ENCODE measurements at regions not wholly inside any gene's neighbourhood (a gene's known extent, or its start where the extent isn't known, plus 50 kb on each side); places are given as distances from the start of the nearest gene placed in this dataset.

DNA sequence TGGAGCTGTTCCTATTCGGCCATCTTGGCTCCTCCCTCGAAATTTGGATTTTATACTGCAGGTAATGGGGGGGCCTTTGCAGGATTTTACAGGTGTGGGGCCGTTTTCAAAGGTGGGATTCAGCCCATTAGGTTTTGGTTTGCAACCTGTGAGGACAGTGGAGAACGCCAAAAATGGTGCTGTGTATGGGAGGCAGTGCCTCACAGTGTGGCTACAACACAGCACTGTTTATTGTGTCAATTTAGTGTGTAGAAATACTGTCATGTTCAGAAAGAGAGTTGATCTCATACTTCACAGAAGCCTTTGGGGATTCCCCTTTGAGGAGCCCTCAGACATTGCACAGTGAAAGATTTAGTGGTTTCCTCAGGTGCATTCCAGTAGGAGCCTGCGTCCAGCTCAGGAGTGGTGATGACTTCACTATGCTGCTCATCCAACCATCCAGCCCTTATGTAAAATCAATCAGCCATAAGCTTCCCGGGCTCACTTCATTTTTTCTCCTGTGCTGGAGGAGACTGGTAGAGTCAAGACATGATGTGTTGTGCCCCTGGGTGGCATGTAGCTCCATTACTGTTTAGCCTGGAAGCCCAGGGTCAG is 92.7 kb upstream of the PRMT8 start:
- H3K36me3 ChIP-seq (ENCODE audit: control insufficient read depth, insufficient read depth, low read length): no peaks in the 10 kb centered on the region
- H3K9me3 ChIP-seq (ENCODE audit: control insufficient read depth, low read length): no peaks in the 10 kb centered on the region
- WGBS, 2 experiments (ENCODE audit: insufficient coverage in 2 of 2): 83 to 93% methylated on average over 3 to 5 of the region's 6 CpGs
- H3K27ac ChIP-seq (ENCODE audit: low read depth, low read length, severe bottlenecking): no peak overlapping the region
- no peaks in the 10 kb centered on the region for H3K4me1 ChIP-seq (ENCODE audit: control insufficient read depth, insufficient read depth, low read length, poor library complexity, severe bottlenecking)
- H3K4me3 ChIP-seq (ENCODE audit: extremely low read depth, insufficient read depth, low read length, poor library complexity, severe bottlenecking): no peak overlapping the region

DNA sequence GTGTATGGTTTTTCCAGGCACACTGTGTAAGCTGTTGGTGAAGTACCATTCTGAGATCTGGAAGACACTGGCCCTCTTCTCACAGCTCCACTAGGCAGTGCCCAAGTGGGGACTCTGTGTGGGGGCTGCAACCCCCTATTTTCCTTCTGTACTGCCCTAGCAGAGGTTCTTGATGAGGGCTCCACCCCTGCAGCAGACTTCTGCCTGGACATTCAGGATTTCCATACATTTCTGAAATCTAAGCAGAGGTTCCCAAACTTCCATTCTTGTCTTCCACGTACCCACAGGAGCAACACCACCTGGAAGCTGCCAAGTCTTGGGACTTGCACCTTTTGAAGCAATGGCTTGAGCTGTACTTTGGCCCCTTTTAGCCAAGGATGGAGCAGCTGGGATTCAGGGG is 85.2 kb upstream of the PRMT8 start:
- H3K36me3 ChIP-seq (ENCODE audit: control insufficient read depth, insufficient read depth, low read length): no peaks in the 10 kb centered on the region
- WGBS, 2 experiments (ENCODE audit: insufficient coverage in 2 of 2): 82% methylated on average over 1 of the region's 1 CpG; no CpG with 5 or more reads in 1 of the 2 experiments
- no peak overlapping the region for H3K4me3 ChIP-seq (ENCODE audit: extremely low read depth, insufficient read depth, low read length, poor library complexity, severe bottlenecking)
- no peaks in the 10 kb centered on the region for H3K4me1 ChIP-seq (ENCODE audit: control insufficient read depth, insufficient read depth, low read length, poor library complexity, severe bottlenecking)
- H3K27ac ChIP-seq (ENCODE audit: low read depth, low read length, severe bottlenecking): no peak overlapping the region
- H3K9me3 ChIP-seq (ENCODE audit: control insufficient read depth, low read length): peaks cover 31% of the 10 kb centered on the region

DNA sequence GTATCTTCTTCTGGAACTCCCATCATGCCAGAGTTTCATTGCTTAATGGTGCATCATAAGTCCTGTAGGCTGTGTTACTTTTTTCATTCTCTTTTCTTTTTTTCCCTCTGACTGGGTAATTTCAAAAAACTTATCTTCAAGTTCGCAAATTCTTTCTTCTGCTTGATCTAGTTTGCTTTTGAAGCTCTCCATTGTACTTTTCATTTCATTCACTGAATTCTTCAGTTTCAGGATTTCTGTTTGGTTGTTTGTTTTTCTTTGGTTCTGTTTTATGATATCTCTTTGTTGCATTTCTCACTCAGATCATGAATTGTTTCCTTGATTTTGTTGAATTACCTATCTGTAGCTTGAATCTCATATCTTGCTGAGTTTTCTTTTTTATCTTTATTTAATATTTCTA is 83.3 kb upstream of the PRMT8 start:
- no peaks in the 10 kb centered on the region for H3K36me3 ChIP-seq (ENCODE audit: control insufficient read depth, insufficient read depth, low read length)
- peaks cover 31% of the 10 kb centered on the region for H3K9me3 ChIP-seq (ENCODE audit: control insufficient read depth, low read length)
- no peak overlapping the region for H3K4me3 ChIP-seq (ENCODE audit: extremely low read depth, insufficient read depth, low read length, poor library complexity, severe bottlenecking)
- H3K4me1 ChIP-seq (ENCODE audit: control insufficient read depth, insufficient read depth, low read length, poor library complexity, severe bottlenecking): no peaks in the 10 kb centered on the region
- H3K27ac ChIP-seq (ENCODE audit: low read depth, low read length, severe bottlenecking): no peak overlapping the region
- 60% methylated on average over 1 of the region's 1 CpG; no CpG with 5 or more reads in 1 of the 2 experiments for WGBS, 2 experiments (ENCODE audit: insufficient coverage in 2 of 2)

DNA sequence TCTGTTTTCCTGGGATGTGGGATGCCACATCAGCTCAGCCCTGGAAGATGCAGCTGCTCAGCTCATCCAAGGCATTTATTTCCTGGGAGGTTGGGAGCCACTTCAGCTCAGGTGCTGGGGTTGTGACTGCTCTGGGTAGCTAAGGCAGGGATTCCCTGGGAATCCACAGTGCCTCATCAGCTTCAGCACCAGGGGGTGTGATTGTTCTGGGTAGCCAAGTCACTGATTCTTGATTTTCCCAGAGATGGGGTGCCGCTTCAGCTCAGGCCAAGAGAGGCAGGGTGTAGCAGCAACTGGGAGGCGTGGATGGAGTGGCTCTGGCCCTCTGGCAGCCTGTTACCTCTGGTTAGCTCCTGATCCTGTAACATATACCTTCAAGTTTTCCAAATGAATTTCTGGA is 81.3 kb upstream of the PRMT8 start:
- H3K4me3 ChIP-seq (ENCODE audit: extremely low read depth, insufficient read depth, low read length, poor library complexity, severe bottlenecking): no peak overlapping the region
- peaks cover 31% of the 10 kb centered on the region for H3K9me3 ChIP-seq (ENCODE audit: control insufficient read depth, low read length)
- H3K36me3 ChIP-seq (ENCODE audit: control insufficient read depth, insufficient read depth, low read length): no peaks in the 10 kb centered on the region
- 54% methylated on average over 2 of the region's 2 CpGs; no CpG with 5 or more reads in 1 of the 2 experiments for WGBS, 2 experiments (ENCODE audit: insufficient coverage in 2 of 2)
- H3K27ac ChIP-seq (ENCODE audit: low read depth, low read length, severe bottlenecking): no peak overlapping the region
- no peaks in the 10 kb centered on the region for H3K4me1 ChIP-seq (ENCODE audit: control insufficient read depth, insufficient read depth, low read length, poor library complexity, severe bottlenecking)

DNA sequence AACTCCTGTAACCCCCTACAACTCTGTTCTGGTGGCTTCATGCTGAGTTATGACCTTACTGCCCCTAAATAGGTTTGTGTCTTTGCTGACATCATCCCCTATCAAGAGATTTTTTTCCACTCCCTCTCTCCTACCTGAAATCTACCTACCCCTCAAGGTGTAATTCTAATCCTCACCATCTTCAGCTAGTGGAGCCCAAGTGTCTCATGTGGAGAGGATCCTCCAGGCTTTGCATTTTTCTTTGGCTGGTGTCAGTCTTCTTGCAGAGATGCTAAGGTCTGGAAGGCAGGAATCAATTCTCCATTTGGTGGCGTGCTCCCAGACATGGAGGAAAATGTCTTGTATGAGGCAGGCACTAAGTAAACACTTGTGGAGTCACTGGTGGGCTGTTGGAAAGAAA is 74.8 kb upstream of the PRMT8 start:
- H3K9me3 ChIP-seq (ENCODE audit: control insufficient read depth, low read length): no peaks in the 10 kb centered on the region
- H3K27ac ChIP-seq (ENCODE audit: low read depth, low read length, severe bottlenecking): no peak overlapping the region
- no peaks in the 10 kb centered on the region for H3K4me1 ChIP-seq (ENCODE audit: control insufficient read depth, insufficient read depth, low read length, poor library complexity, severe bottlenecking)
- H3K36me3 ChIP-seq (ENCODE audit: control insufficient read depth, insufficient read depth, low read length): no peaks in the 10 kb centered on the region
- no peak overlapping the region for H3K4me3 ChIP-seq (ENCODE audit: extremely low read depth, insufficient read depth, low read length, poor library complexity, severe bottlenecking)
- 80 to 84% methylated on average over 1 of the region's 1 CpG for WGBS, 2 experiments (ENCODE audit: insufficient coverage in 2 of 2)

DNA sequence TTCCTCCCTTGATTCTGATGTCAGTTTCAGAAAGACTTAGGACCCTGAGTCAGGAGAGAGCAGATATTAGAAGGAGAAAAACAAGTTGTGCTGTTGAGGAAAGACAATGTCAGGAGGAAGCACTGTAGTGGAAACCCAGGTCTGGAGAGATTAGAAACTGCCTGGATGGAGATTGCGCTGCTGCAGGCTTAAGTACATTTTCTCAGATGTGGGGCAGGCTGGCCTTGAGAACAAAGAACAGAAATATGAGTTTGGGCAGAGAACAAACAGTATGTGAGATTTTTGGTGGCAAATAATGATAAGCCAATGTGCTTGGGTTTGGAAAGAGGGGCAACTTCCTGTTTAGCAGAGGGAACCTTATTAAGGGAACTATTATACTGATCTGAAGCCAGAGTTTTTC is 74.3 kb upstream of the PRMT8 start:
- H3K9me3 ChIP-seq (ENCODE audit: control insufficient read depth, low read length): no peaks in the 10 kb centered on the region
- WGBS, 2 experiments (ENCODE audit: insufficient coverage in 2 of 2): 89 to 100% methylated on average over 1 of the region's 1 CpG
- no peak overlapping the region for H3K4me3 ChIP-seq (ENCODE audit: extremely low read depth, insufficient read depth, low read length, poor library complexity, severe bottlenecking)
- H3K4me1 ChIP-seq (ENCODE audit: control insufficient read depth, insufficient read depth, low read length, poor library complexity, severe bottlenecking): no peaks in the 10 kb centered on the region
- no peaks in the 10 kb centered on the region for H3K36me3 ChIP-seq (ENCODE audit: control insufficient read depth, insufficient read depth, low read length)
- H3K27ac ChIP-seq (ENCODE audit: low read depth, low read length, severe bottlenecking): no peak overlapping the region

DNA sequence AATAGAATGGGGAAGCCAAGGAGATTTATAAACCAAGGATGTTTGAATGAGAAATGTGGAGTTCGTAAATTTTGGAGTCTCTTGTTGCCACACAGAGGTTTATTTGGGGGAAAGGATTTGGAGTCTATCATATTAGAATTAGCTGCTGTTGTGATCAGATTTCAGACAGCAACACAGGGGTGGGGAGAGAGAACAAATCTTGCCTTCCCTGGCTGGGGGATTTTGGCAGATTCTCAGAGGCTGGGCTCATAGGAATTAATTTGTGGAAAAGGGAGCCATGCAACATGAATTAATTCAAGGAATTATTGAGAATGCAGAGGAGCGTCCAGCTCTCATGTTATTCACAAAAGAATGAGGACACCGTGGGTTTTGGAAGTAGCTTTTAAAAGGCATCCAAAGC is 73.9 kb upstream of the PRMT8 start:
- Histone ChIP-seq H3K36me3 (ENCODE audit: control insufficient read depth, insufficient read depth, low read length) (no peaks in the 10 kb centered on the region), H3K27ac (ENCODE audit: low read depth, low read length, severe bottlenecking) (no peak overlapping the region), H3K9me3 (ENCODE audit: control insufficient read depth, low read length) (no peaks in the 10 kb centered on the region), H3K4me1 (ENCODE audit: control insufficient read depth, insufficient read depth, low read length, poor library complexity, severe bottlenecking) (no peaks in the 10 kb centered on the region), H3K4me3 (ENCODE audit: extremely low read depth, insufficient read depth, low read length, poor library complexity, severe bottlenecking) (no peak overlapping the region)
- WGBS, 2 experiments (ENCODE audit: insufficient coverage in 2 of 2): 90 to 91% methylated on average over 3 of the region's 3 CpGs

DNA sequence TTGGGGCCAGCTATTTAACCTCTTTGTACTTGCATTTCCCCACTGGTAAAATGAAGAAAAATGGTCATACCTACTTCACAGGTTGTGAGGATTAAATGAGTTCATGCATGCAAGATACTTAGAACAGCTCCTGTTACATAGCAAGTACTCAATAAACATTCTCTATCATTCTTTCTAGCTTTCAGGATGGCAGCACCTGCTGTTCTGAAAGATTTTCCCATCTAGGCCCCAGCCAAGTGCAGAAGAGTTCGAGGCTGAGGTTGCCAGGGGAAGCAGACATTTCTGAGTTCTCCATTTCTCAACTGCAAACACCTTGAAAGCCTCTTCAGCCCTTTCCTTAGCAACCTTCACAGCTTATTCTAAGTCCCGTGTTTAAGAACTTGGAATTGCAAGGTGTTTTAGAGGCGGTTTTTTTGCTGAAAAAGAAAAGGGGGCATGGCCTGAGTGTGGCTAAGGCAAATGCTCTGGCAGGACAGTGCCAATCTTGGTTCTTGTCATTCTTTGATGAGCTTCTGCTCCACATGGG is 73.0 kb upstream of the PRMT8 start:
- H3K4me3 ChIP-seq (ENCODE audit: extremely low read depth, insufficient read depth, low read length, poor library complexity, severe bottlenecking): no peak overlapping the region
- H3K4me1 ChIP-seq (ENCODE audit: control insufficient read depth, insufficient read depth, low read length, poor library complexity, severe bottlenecking): no peaks in the 10 kb centered on the region
- 80% methylated on average over 2 of the region's 3 CpGs; no CpG with 5 or more reads in 1 of the 2 experiments for WGBS, 2 experiments (ENCODE audit: insufficient coverage in 2 of 2)
- H3K27ac ChIP-seq (ENCODE audit: low read depth, low read length, severe bottlenecking): no peak overlapping the region
- H3K9me3 ChIP-seq (ENCODE audit: control insufficient read depth, low read length): no peaks in the 10 kb centered on the region
- H3K36me3 ChIP-seq (ENCODE audit: control insufficient read depth, insufficient read depth, low read length): no peaks in the 10 kb centered on the region

DNA sequence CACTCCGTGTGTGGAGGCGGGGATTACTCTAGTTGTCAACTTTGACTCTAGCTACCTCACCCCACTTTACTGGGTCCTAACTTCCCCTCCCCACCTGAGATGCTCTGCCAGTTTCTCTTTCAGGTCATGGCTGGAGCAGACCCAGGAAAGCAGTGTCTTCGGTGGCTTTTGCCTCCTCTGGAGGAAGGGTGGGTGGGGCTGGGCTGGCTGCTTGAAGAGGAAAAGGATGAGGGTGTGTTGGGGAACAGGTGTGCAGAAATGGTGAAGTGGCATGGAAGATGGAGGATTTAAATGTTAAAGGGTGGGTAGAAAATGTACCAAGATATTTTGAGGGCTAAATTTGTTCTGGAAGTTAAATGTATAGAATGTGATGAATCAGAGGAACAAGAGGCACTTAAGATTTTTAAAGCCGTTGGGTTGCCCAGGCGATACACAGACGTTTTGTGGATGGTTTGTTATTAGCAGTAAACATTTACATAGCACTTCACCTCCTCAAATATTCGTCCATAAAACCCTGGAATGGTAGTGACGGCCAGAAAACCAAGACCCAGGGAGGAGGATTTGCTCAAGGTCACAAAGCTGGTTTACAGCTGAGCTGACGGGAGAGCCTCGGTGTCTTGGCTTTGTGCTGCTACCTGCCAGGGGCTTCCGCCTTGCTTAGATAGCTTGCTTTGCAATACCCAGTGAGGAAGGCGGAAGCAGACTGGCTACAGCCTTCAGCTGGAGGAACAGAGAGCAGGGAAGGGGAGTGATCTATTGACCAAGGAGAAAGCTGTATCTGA is 72.2 kb upstream of the PRMT8 start:
- 86 to 87% methylated on average over 6 to 8 of the region's 12 CpGs for WGBS, 2 experiments (ENCODE audit: insufficient coverage in 2 of 2)
- Histone ChIP-seq H3K27ac (ENCODE audit: low read depth, low read length, severe bottlenecking) (no peak overlapping the region), H3K4me3 (ENCODE audit: extremely low read depth, insufficient read depth, low read length, poor library complexity, severe bottlenecking) (no peak overlapping the region), H3K36me3 (ENCODE audit: control insufficient read depth, insufficient read depth, low read length) (no peaks in the 10 kb centered on the region), H3K4me1 (ENCODE audit: control insufficient read depth, insufficient read depth, low read length, poor library complexity, severe bottlenecking) (no peaks in the 10 kb centered on the region), H3K9me3 (ENCODE audit: control insufficient read depth, low read length) (no peaks in the 10 kb centered on the region)

DNA sequence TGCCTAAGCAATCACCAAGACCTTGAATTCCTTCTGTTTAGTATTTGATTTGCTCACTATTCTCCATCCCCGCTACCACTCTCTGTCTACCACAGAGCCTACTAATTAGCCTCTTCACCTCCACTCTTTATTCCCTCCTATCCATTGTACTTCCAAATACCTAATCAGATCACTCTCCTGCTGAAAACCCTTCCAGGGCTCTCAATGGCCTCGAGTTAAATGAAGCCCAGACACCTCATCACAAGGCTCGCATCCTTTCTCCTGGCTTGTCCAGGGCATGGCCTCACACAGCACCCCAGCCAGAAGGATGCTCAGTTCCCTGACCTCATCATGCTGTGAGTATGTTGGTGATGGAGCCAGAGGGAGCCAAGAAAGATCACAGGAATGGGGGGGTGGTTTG is 71.4 kb upstream of the PRMT8 start:
- Histone ChIP-seq H3K9me3 (ENCODE audit: control insufficient read depth, low read length) (no peaks in the 10 kb centered on the region), H3K36me3 (ENCODE audit: control insufficient read depth, insufficient read depth, low read length) (no peaks in the 10 kb centered on the region), H3K27ac (ENCODE audit: low read depth, low read length, severe bottlenecking) (no peak overlapping the region), H3K4me1 (ENCODE audit: control insufficient read depth, insufficient read depth, low read length, poor library complexity, severe bottlenecking) (no peaks in the 10 kb centered on the region), H3K4me3 (ENCODE audit: extremely low read depth, insufficient read depth, low read length, poor library complexity, severe bottlenecking) (no peak overlapping the region)
- WGBS, 2 experiments (ENCODE audit: insufficient coverage in 2 of 2): 68 to 75% methylated on average over 2 of the region's 3 CpGs

DNA sequence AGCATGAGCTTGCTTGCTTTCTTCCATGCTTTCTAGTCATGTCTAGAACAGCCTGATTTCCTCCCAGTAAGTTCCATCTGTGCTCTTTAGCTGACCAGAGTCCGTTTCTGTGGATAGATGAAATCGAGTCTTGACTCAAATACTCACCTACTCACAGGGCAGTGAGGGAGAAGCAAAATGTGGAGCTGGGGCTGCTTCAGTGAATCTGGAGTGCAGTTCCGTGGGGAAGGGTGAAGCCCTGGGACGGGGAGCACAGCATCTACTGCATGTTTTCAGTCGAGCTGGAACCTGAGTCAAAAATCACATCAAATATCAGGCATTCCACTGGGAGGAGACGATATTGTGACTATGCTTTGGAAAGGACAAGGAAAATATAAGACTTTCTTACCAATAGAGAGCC is 70.3 kb upstream of the PRMT8 start:
- no peak overlapping the region for H3K27ac ChIP-seq (ENCODE audit: low read depth, low read length, severe bottlenecking)
- no peaks in the 10 kb centered on the region for H3K9me3 ChIP-seq (ENCODE audit: control insufficient read depth, low read length)
- H3K36me3 ChIP-seq (ENCODE audit: control insufficient read depth, insufficient read depth, low read length): no peaks in the 10 kb centered on the region
- H3K4me3 ChIP-seq (ENCODE audit: extremely low read depth, insufficient read depth, low read length, poor library complexity, severe bottlenecking): no peak overlapping the region
- no CpG with 5 or more reads among the region's 6 CpGs for WGBS, 2 experiments (ENCODE audit: insufficient coverage in 2 of 2)
- no peaks in the 10 kb centered on the region for H3K4me1 ChIP-seq (ENCODE audit: control insufficient read depth, insufficient read depth, low read length, poor library complexity, severe bottlenecking)

Data from mesodermal cell (in vitro differentiated cells).